Astrocyte (in vitro differentiated cells and primary cell): ENCODE measurements at regions not wholly inside any gene's neighbourhood (a gene's known extent, or its start where the extent isn't known, plus 50 kb on each side); places are given as distances from the start of the nearest gene placed in this dataset.

Experiments
- EZH2 ChIP-seq: IDR thresholded peaks from 2 replicates; pipeline ENCODE4 v1.6.1; 2012; ENCODE audit warnings: mild to moderate bottlenecking, low read length, inconsistent platforms; ENCODE audit not compliant: insufficient read depth
- TF ChIP-seq, protein P1 (sequence below): IDR thresholded peaks from 2 replicates; pipeline ENCODE4 v1.5.1; 2011; ENCODE audit warnings: low read depth, mild to moderate bottlenecking, inconsistent platforms, low read length, moderate library complexity; ENCODE audit not compliant: insufficient read depth

DNA sequence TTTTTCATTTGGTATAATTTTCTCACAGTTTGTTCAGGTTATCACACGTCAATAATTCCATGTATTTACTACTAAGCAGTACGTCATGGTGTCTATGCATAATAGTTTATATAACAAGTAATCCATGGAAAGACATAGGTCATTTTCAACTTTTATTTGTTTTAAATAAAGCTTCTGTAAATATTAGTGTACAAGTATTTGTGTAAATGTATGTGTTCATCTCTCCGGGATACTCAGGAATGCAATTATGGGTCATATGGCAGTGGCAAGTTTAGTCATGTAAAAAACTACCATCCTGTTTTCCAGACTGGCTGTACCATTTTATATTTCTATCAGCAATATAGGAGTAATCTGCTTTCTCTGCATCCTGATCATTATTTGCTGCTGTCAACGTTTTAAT lies 231.1 kb upstream of the ZNF804A start:
- no peak for TF ChIP-seq EZH2
- TF ChIP-seq, protein P1, sequence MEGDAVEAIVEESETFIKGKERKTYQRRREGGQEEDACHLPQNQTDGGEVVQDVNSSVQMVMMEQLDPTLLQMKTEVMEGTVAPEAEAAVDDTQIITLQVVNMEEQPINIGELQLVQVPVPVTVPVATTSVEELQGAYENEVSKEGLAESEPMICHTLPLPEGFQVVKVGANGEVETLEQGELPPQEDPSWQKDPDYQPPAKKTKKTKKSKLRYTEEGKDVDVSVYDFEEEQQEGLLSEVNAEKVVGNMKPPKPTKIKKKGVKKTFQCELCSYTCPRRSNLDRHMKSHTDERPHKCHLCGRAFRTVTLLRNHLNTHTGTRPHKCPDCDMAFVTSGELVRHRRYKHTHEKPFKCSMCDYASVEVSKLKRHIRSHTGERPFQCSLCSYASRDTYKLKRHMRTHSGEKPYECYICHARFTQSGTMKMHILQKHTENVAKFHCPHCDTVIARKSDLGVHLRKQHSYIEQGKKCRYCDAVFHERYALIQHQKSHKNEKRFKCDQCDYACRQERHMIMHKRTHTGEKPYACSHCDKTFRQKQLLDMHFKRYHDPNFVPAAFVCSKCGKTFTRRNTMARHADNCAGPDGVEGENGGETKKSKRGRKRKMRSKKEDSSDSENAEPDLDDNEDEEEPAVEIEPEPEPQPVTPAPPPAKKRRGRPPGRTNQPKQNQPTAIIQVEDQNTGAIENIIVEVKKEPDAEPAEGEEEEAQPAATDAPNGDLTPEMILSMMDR: no peak
